Mucosa of gallbladder (tissue), 1 donor: ENCODE measurements at regions not wholly inside any gene's neighbourhood (a gene's known extent, or its start where the extent isn't known, plus 50 kb on each side); places are given as distances from the start of the nearest gene placed in this dataset.

Experiments
- DNase-seq: peaks from one replicate; pipeline ENCODE4 v3.0.0-alpha.2; 2020; ENCODE audit warnings: low spot score
- donor health status: DM: no; HTN: no; CAD: no.

DNA sequence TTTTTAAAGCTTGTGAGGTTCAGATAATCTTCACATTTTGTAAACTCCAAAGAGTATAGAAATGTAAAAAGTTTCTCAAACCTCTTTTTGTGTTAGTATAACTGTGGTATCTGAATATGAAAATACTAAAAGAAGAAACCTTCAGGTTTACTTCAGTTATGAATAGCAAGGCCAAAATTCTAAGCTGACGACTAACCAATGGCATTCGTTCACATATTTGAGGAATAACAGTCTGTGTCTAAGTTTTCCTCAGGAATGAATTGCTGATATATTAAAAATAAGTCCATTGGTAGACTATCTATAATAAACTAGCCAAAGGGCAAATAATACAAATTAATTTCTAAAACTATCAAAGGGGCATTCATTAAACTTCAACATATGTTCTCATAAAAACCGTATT lies 206.0 kb downstream of the CXCL12 start:
- DNase-seq: no peak

DNA sequence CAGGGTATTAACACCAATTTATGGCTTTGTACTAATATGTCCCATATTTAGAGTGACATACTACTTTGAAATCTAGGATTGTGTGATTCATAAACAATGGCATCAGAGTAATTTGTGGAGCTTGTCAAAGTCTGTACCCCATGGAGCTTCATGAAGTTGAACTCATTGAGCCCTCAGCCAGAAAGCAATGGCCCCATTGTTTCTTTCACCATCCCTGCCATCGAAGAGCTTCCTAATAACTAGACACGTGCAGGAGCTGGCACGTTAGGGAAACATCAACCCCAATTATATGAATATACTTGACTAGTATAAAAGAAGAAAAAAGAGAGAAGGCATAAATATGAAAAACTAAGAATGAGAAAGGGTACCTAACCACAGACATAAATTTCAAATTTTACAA lies 206.6 kb downstream of the CXCL12 start:
- DNase-seq: no peak

DNA sequence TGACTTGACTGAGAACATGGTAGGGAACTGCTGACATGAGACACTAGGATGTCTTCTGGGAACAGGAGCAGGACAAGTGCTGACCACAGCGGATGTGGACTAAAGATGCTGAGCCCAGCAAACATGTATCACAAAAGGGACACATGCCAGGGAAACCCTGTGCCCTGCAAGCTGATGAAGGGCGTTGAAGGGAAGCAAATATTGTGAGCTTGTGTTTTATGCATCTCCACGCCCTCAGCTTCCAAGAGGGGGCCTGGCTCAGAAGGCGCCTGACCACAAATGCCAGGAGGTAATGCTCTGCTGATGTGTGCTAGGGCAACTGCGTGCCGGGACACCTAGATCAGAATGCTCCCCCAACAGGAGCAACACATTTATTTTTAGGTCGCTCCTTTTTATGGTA lies 207.3 kb downstream of the CXCL12 start:
- no peak for DNase-seq

DNA sequence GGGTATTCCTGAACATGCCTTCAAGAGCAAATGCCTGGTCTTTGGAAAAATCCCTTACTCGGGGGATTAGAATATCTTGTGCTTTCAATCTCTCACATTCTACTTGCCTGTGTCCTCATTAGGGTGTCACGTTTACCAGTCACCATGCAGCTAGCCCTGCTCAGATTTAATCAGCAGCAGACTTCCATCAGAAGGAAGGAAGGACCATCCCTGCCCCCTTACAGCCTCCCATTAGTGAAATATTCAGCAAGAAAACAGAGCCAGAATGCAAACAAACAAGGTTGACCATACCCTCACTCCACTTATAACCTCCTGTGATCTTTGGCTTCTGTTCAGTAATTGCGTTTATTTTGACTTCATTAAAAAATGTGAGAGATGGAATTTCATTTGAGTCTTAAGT lies 208.6 kb downstream of the CXCL12 start:
- DNase-seq: no peak

DNA sequence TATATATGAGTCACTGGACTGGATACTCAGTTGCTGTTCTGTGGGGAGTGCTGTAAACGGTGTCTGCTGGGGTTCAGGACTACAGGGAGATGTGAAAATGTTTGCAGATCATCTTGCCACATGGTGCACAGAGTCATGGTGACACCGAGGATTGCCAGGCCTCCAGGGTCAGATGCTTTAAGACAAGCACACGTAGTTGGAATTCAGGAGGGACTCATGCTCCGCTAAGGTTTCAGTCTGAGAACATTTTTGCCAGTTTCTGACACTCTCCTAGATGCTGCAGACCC lies 211.3 kb downstream of the CXCL12 start:
- DNase-seq: no peak

DNA sequence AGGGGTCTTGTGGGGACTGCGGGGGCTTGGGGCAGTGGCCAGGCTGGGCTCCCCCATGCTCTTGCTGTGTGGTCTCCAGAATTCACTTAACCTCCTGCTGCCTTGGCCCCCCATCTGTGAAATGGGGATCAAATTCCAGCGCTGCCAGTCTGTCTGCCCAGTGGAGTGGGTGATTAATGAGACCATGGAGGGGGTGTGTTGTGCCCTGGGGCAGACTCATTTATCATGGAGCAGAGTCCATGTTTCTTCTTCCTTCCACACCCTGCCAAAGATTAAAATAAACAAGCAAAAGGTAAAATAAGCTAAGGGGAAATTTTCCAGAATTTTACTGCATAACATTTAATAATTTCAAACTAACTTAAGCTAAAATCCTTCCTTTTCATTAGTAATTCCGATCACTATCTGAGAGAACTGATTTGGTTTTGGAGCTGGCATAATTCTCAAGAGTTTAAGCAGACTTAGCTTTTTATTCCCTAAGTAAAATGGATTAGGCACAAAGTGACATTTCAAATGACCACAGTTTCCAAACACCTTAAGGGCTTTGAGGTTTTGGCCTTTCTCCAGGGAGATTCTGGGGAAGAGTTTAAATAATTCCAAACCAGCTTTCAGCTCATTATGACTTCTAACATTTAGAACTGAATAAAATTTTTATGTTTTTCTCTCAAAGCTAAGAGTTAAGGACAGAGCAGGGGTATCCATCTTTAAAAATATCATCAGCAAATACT lies 211.9 kb downstream of the CXCL12 start:
- no peak for DNase-seq

DNA sequence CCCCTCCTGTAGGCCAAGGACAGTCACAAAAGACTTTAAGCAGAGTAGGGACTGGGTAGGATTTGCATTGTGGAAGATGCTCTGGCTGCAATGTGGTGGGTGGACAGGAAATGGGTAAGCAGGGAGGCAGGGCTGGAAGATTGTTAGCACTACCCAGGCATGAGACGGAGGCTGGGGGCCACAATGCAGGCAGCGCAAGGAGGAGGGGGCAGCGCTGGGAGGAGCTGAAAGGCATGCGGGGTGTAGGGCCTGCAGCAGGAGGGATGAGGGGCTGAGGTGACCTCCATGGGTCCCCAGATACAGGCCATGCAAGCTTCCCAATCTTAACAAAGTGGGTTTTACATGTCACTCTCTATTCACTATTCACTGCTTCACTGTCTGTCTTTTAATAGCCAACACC lies 213.1 kb downstream of the CXCL12 start:
- no peak for DNase-seq

DNA sequence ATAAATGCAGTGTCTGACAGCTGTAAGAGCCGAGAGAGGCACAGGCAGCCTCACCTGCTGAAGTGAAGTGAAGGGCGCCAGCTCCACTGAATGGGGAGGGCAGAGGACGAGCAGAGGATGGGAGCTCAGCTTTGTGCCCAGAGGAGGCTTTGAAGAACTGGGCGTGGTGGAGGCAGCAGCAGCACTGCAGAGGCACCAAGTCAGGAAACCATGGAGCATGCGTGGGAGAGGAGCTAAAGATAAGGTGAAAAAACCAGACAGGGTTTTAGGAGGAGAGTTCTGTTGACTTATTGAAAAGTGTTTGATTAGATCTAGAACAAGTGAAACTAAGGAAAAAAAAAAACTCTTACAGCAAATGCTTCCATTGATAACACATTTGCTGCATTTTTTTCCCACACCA lies 216.4 kb downstream of the CXCL12 start:
- no peak for DNase-seq

DNA sequence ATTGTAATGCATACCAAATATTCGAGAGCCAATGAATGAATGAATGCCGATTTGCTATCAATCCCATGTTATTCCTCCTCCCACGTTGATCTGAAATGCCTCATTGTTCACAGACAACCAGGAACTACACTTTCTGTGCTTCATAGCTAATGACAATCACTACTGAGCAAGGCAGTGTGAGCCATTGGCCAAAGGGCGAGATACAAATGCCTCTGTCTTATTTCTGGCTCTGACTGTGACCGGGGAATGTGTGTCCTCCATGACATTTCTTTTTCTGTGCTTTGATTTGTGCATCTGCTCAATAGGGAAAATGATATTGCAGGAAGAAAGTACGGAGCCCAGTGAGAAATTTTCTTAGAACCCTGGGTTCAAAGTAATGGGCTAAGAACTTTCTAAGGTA lies 217.1 kb downstream of the CXCL12 start:
- DNase-seq: no peak

DNA sequence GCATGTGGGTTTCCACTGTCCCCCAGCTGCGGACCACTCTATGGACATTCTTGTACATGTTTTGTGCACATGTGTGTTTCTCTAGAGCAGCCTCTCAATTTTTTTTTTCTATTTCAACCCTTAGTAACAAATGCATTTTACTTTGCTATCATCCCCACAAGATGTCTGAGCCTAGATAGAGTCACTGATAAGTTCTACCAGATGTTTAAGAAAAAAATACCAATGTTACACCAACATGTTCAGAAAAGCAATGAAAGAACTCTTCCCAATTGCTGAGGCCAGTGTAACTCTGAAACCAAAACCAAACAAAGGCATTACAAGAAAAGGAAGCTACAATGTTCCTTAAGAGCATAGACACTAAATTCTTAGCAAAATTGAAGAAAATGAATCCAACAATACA lies 218.5 kb downstream of the CXCL12 start:
- no peak for DNase-seq

DNA sequence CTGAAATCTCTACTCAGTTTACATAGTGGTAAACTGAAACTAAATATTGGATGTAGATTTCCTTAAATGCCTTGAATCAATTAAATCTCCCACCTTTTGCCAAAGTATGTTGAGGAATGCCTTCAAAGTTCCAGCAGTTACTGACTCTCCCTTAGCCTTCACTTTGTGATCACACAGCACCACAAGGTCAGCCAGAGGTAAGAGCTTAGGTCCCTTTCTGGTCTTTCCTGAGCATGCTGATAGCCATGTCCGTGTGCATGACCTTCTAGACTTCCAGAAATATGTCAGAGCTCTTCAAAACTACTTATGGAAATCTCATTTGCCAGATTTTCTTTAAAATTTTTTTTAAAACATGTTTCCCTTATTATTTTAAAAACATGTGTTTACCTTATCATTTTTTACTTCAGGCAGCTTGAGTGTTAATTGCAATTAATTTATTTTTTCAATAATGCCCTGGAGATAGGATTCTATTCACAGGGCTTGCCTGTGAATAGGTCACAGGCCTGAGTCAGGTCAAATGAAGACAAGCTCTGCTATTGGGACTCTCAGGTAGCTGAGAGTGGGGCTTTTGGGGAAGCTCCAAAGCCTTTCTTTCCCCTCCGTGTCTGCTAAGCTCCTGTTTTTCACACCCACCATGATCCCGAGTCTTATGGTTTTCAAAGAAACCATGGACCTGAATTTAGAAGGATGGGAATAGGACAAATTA lies 220.5 kb downstream of the CXCL12 start:
- DNase-seq: no peak

DNA sequence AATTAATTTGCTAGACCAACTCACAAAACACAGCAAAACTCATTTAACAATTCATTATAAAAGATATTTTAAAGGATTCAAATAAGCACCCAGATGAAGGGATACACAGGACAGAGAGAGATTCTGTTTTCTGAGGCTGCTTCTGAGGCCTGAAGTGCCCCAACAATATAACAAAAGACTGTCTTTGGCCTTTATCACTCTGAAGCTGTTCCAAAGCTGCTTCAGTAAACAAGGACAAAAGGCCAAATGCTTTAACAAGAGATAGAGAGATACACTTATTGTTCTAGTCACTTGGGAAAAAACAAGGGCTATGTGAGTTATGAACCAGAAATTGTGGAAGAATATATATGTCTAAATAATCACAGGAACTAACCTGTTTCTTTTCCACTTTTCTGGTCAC lies 223.7 kb downstream of the CXCL12 start:
- DNase-seq: no peak

DNA sequence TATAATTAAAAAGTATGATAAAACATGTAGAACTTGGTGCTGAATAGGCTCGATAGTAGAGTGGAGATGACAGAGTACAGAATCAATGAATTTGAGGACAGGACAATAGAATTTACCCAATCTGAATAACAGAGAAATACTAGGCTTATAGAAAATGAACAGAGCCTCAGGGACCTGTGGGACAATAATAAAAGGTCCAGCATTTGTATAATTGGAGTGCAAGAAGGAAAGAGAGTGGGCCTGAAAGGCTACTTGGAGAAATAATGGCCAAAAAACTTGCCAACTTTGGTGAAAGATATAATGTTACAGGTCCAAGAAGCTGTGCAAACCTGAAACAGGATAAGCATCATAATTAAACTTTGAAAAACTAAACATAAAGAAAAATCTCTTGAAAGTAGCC lies 227.3 kb downstream of the CXCL12 start:
- no peak for DNase-seq

DNA sequence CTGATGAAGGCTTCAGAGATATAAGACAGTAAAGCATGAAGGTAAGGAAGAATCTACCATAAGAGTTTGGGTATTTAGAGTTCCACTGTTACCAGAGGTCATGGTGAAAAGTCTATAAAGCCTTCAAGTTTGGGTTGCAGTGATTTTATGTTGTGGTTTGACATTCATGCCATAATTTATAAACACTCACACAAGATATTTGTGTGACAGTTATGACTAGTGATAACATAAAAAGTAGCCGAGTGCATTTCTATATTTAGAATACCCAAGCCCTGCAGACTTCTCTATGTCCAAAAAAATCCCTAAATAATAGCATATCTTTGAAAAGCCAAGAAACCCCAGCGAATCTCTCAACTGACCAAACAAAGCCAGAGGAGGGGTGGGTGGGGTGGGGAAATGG lies 229.9 kb downstream of the CXCL12 start:
- no peak for DNase-seq

DNA sequence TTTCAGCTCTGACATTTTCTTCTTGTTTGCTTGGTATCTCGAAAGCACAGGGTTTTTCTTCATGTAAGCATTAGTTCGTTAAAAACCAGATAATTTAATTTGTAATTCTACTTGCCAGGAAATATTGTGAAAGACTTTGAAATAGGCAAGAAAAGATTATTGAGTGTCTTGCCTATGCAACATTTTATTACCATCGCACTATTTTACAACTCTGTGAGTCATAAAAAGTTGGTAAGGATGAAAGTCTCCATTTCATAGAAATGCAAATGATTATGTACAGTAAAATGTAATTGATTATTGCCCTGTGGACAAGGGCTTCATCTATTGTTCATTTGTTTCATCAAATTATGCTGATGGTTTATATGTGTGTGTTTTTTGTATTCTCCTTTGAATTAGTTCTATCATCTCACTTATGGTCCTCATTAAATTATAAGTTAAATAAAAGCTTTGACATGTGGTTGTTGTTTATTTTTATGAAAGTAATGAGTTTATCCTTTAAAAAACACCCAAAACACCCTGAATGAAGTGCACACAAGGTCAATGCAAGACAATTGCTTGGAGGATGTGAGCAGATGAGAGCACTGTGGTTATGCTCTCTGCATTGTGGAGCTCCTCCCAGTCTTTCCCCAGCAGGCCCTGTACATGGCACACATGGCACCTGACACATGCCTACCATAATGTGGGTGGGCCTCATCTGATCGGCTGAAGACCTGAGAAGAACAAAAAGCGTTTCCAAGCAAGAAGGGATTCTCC lies 230.8 kb downstream of the CXCL12 start:
- no peak for DNase-seq

DNA sequence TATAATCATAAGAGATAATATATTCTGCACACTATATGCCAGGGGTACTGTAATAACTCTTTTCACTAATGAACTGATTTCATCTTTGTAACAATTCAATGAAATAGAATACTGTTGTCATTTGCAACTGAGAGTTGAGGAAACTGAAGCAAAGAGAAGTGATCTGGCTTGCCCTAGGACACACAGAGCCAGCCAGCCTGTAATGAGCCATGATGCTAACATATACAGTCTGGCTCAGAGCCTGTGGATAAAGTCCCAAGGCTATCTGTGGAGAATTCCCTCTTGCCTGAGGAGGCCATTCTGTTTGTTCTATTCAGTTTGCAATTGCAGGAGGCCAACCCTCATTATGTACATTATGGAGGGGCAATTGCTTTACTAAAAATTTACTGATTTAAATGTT lies 241.3 kb downstream of the CXCL12 start:
- no peak for DNase-seq

DNA sequence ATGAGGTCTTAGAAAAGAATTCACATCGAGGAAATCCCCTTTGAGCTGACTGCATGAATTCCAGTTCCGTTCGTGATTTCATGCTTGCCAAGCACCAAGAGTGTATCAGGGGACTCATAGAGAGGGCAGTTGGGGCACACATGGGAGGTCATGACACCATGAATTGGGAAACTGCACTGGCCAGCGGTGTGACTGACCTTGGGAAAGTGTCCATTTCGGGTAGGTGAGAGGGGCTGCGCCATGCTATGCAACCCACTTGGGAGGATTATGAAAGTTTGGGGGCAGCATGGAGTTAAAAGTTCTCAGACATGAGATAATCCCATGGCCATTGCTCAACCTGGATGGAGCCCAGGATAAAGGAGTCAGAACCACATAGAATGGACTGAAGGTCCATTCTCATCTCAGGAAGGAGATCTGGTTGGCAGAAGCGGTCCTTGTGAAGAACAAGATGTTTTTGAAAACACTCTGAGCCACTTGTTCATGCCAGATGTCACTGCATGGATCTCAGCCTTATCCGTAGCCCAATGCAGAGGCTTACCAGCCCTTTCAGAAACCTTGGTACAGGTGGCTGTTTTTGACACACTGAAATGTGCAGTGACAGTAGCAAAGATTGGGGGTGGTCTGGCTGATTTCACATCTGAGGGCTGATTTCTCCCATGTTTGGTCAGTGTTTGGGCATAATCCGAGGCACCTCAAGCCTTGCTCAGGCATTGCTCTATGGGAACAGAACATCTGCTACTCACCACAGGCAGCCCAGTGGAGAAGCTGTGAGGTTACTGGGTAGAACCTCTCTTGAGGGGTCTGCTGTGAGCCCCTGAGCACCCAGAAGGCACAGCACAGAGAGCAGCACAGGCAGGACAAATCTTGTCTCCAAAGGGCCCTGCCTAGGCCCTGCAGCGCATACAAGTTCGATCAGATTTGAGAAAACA lies 252.3 kb downstream of the CXCL12 start:
- no peak for DNase-seq

DNA sequence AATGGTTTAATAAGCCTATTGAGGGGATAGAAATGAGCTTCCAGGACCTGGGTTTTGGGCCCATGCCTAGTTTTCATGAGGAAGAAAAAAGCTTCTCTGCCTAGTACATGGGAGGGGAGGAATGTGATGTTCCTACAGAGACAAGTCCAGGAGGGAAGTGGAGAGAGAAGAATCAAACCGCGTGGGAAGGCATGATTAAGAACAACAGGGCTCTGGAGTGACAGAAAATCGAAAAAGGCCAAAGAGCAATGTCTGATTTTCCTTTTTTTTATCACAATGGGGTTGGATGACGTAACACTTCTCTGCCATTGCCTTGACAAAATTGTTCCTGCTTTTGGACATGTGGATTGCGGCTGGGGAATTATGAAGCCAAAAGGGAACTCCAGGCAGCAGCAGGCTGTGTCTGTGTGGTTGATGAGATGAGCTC lies 258.6 kb downstream of the CXCL12 start:
- no peak for DNase-seq

DNA sequence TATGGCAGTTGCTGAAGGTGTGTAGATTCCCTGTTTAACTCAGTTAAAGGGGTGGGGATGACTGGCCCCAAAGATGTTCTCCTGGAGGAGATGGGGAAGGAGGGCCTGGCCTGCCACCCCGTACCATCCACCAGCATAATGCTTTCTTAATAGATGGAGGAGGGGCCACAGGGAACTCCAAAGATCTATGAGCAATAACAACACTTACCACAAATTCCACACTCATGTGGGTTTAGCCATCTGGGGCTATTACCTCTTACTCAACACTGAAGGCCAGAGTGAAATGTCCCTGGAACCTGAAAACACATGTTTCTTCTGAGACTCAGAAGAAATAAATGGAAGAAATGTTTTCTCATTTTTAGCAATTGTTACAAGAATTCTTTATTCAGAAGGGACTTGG lies 259.0 kb downstream of the CXCL12 start:
- no peak for DNase-seq

DNA sequence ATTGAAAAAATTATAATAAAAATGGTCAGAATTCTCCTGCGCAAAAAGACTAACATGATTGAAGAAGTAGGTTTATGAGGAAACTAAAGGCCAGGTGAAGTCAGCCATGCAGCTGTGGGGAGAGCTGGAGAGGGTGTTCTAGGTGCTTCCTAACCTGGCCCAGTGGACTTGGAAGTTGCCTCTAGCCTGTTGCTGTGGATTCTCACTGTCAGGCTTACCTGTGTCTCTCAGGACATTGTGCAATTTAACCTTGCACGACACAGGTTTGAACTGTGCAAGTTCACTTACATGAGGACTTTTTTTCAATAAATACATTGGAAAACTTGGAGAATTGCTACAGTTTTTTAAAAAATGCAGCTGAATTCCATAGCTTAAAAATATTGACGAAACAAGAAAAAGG lies 266.4 kb downstream of the CXCL12 start:
- DNase-seq: no peak

DNA sequence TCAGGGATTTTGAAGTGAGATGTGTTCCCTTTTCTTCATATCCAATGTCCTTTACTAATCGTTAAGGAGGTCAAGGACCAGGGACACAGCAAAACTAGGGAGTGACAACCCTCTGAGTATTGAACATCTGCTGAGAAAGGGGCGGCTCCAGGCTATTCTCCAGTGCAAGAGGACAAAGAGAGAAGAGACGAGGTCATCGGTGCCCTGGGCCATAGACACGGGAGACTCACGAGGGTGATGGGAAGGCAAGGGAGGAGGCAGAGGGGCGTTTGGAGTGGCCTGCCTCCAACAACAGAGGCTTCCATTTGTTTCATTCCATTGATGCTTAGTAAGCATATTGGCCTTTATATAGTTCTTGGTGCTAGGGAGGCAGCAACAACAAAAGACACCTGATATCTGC lies 268.4 kb downstream of the CXCL12 start:
- no peak for DNase-seq

DNA sequence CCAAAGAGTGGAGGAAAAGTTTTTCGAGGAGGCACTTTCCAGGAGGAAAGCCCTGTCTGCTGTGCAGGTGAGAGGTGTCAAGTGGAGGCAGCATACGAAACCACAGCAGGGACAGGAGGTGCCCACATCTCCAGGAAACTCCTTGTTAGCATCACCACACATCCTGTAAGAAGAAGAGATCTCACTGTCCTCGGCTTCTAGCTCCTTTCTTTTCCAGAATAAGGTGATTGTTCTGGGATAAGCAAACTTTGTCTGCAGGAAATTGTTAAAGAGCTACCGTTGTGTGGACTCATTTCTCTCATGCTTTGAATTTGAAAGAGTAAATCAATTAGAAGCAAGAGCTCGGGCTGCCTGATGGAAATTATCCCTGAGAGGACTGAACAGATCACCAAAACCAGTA lies 269.4 kb downstream of the CXCL12 start:
- no peak for DNase-seq
